H1 (cell line): ENCODE measurements at regions not wholly inside any gene's neighbourhood (a gene's known extent, or its start where the extent isn't known, plus 50 kb on each side); places are given as distances from the start of the nearest gene placed in this dataset.

Source experiments
- JUN ChIP-seq: IDR thresholded peaks from 2 replicates; pipeline ENCODE4 v1.6.1; 2011; ENCODE audit warnings: low read depth, mild to moderate bottlenecking, improper control_type of control experiment, low read length
- TAF1 ChIP-seq: IDR thresholded peaks from 2 replicates; pipeline ENCODE4 v1.6.1; 2011; ENCODE audit warnings: mild to moderate bottlenecking, low read depth, low read length
- ZNF274 ChIP-seq: IDR thresholded peaks from 2 replicates; pipeline ENCODE4 v1.7.0; 2012; ENCODE audit warnings: low read length, borderline replicate concordance; ENCODE audit errors: extremely low read depth
- TF ChIP-seq, protein P1 (sequence below), 3 experiments: IDR thresholded peaks; 1 replicate in 2 of 3; 2 replicates in 1 of 3; pipeline versions ENCODE4 v1.5.1 to v1.6.1; 2011; ENCODE audit warnings: low read length in 3 of 3, mild to moderate bottlenecking in 3 of 3, inconsistent platforms in 2 of 3, low read depth in 1 of 3, moderate library complexity in 1 of 3; ENCODE audit not compliant: insufficient read depth in 1 of 3; ENCODE audit errors: control extremely low read depth in 1 of 3

DNA sequence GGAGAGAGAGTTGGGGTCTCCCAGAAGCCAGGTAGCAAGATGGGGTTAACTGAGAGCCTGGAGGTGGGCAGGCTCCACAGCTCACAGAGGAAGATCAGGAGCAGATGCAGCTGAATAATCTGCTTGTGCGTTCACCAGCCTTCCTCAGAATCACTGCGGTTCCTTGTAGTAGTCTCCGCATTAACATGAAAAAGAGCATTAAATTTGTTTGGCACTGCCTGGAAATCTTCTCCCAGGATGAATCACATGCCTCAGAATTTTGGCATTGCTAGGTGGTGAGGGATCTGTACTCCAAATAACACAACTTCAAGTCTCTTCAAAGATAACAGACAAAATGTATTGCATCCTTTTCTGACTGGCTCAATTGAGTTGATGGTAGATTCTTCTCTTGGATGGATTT, 700.6 kb upstream of the ARRDC4 start:
- no peak for TF ChIP-seq JUN
- TF ChIP-seq TAF1, result no peak
- TF ChIP-seq, protein P1, sequence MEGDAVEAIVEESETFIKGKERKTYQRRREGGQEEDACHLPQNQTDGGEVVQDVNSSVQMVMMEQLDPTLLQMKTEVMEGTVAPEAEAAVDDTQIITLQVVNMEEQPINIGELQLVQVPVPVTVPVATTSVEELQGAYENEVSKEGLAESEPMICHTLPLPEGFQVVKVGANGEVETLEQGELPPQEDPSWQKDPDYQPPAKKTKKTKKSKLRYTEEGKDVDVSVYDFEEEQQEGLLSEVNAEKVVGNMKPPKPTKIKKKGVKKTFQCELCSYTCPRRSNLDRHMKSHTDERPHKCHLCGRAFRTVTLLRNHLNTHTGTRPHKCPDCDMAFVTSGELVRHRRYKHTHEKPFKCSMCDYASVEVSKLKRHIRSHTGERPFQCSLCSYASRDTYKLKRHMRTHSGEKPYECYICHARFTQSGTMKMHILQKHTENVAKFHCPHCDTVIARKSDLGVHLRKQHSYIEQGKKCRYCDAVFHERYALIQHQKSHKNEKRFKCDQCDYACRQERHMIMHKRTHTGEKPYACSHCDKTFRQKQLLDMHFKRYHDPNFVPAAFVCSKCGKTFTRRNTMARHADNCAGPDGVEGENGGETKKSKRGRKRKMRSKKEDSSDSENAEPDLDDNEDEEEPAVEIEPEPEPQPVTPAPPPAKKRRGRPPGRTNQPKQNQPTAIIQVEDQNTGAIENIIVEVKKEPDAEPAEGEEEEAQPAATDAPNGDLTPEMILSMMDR (IDR thresholded peaks at IDR 0.05; ENCODE audit: control extremely low read depth in 1 of 3, insufficient read depth in 1 of 3, low read depth in 1 of 3, low read length in 3 of 3), result no peak
- TF ChIP-seq ZNF274, result no peak
